Neural crest cell (in vitro differentiated cells): ENCODE measurements at regions not wholly inside any gene's neighbourhood (a gene's known extent, or its start where the extent isn't known, plus 50 kb on each side); places are given as distances from the start of the nearest gene placed in this dataset.

ENCODE experiments used
- DNase-seq: peaks from one replicate; pipeline ENCODE4 v3.0.0; 2021; ENCODE audit warnings: low read depth, mixed read lengths, low spot score
- H3K27ac Mint-ChIP-seq: one replicate; pipeline ENCODE4 v1.8.0; 2021; ENCODE audit warnings: mild to moderate bottlenecking, mixed read lengths; ENCODE audit not compliant: unreplicated experiment
- H3K27me3 Mint-ChIP-seq: 2 replicates; pipeline ENCODE4 v1.8.0; 2021; ENCODE audit warnings: low read depth, mild to moderate bottlenecking, mixed read lengths
- H3K36me3 Mint-ChIP-seq: 2 replicates; pipeline ENCODE4 v1.8.0; 2021; ENCODE audit warnings: low read depth, mild to moderate bottlenecking, mixed read lengths
- H3K4me1 Mint-ChIP-seq: 2 replicates; pipeline ENCODE4 v1.8.0; 2021; ENCODE audit warnings: mixed read lengths
- H3K4me3 Mint-ChIP-seq: one replicate; pipeline ENCODE4 v1.8.0; 2021; ENCODE audit warnings: mild to moderate bottlenecking, mixed read lengths
- H3K9me3 Mint-ChIP-seq: 2 replicates; pipeline ENCODE4 v1.8.0; 2021; ENCODE audit warnings: mixed read lengths
- CTCF ChIP-seq: fragments of 200-600 bp; sonication (generic); conservative IDR thresholded peaks from 2 replicates; pipeline ENCODE4 v1.5.0; 2021; ENCODE audit warnings: antibody characterized with exemption, mild to moderate bottlenecking

- H3K9me3 Mint-ChIP-seq: peaks cover 2% of the 10 kb centered on the region
- no peak for DNase-seq
- H3K4me1 Mint-ChIP-seq: no peaks in the 10 kb centered on the region
- H3K27me3 Mint-ChIP-seq: no peaks in the 10 kb centered on the region
- no peaks in the 10 kb centered on the region for H3K36me3 Mint-ChIP-seq
- no peak overlapping the region for H3K4me3 Mint-ChIP-seq
- no peak for TF ChIP-seq CTCF
- no peak overlapping the region for H3K27ac Mint-ChIP-seq
These were observed 740.2 kb upstream of the ZEB2 start for GRCh38 chr2:145260081-145260480.

GRCh38 chr2:145258903-145259579 is 739.1 kb upstream of the ZEB2 start:
- Mint-ChIP-seq H3K27ac (no peak overlapping the region), H3K4me1 (no peaks in the 10 kb centered on the region), H3K27me3 (no peaks in the 10 kb centered on the region), H3K36me3 (no peaks in the 10 kb centered on the region), H3K4me3 (no peak overlapping the region), H3K9me3 (peaks cover 1% of the 10 kb centered on the region)
- DNase-seq: no peak
- TF ChIP-seq CTCF: no peak

GRCh38 chr2:145257931-145258330 is 738.0 kb upstream of the ZEB2 start:
- Mint-ChIP-seq H3K27ac (no peak overlapping the region), H3K4me1 (no peaks in the 10 kb centered on the region), H3K4me3 (no peak overlapping the region), H3K36me3 (no peaks in the 10 kb centered on the region), H3K27me3 (no peaks in the 10 kb centered on the region), H3K9me3 (peaks cover 4% of the 10 kb centered on the region)
- TF ChIP-seq CTCF: no peak
- DNase-seq: no peak

GRCh38 chr2:145256551-145256950 is 736.6 kb upstream of the ZEB2 start:
- H3K4me3 Mint-ChIP-seq: no peak overlapping the region
- no peaks in the 10 kb centered on the region for H3K36me3 Mint-ChIP-seq
- no peaks in the 10 kb centered on the region for H3K27me3 Mint-ChIP-seq
- H3K27ac Mint-ChIP-seq: no peak overlapping the region
- no peak for DNase-seq
- peaks cover 4% of the 10 kb centered on the region for H3K9me3 Mint-ChIP-seq
- H3K4me1 Mint-ChIP-seq: no peaks in the 10 kb centered on the region
- no peak for TF ChIP-seq CTCF

- Mint-ChIP-seq H3K4me3 (no peak overlapping the region), H3K27ac (no peak overlapping the region), H3K36me3 (no peaks in the 10 kb centered on the region), H3K9me3 (peaks cover 4% of the 10 kb centered on the region), H3K27me3 (no peaks in the 10 kb centered on the region), H3K4me1 (no peaks in the 10 kb centered on the region)
- TF ChIP-seq CTCF: no peak
- DNase-seq: no peak
These were observed 734.4 kb upstream of the ZEB2 start for GRCh38 chr2:145254291-145254690.
